OCI-LY1 (cell line): ENCODE measurements at regions not wholly inside any gene's neighbourhood (a gene's known extent, or its start where the extent isn't known, plus 50 kb on each side); places are given as distances from the start of the nearest gene placed in this dataset.

ENCODE experiments used
- CTCF ChIP-seq: fragments of 200-600 bp; sonication (generic), shearing (Covaris generic); IDR thresholded peaks from 2 replicates; pipeline ENCODE4 v1.5.1; 2017; ENCODE audit warnings: mild to moderate bottlenecking, antibody characterized with exemption, low read length, moderate library complexity, mixed read lengths
- EZH2 ChIP-seq: fragments of 200-600 bp; sonication (generic), shearing (Covaris generic); IDR thresholded peaks from 2 replicates; pipeline ENCODE4 v1.8.0; 2017; ENCODE audit warnings: borderline replicate concordance, mixed run types, mild to moderate bottlenecking, antibody characterized with exemption, low read length, moderate library complexity, mixed read lengths

GRCh38 chr11:24422376-24422775, 74.5 kb upstream of the LUZP2 start:
- TF ChIP-seq CTCF (no peak), EZH2 (no peak)
